ENCODE measurements at regions not wholly inside any gene's neighbourhood (a gene's known extent, or its start where the extent isn't known, plus 50 kb on each side); places are given as distances from the start of the nearest gene placed in this dataset.

GRCh38 chr3:132963786-132964185 lies 74.4 kb upstream of the TMEM108 start:
- Histone ChIP-seq H3K27ac (no peak overlapping the region), H3K9me3 (no peaks in the 10 kb centered on the region), H3K4me3 (no peak overlapping the region), H3K36me3 (no peaks in the 10 kb centered on the region), H3K27me3 (no peaks in the 10 kb centered on the region), H3K4me1 (no peaks in the 10 kb centered on the region)
- intact Hi-C loops (cut with DNase I; ENCODE audit: low total_unique reads) (no loop called here), in situ Hi-C loops (cut with MboI; ENCODE audit: low pct_ligation_motif_present in 1 of 4, low pct_unique_long_range_greater_than_20kb in 1 of 4, low sequenced_read_pairs in 3 of 4) (no loop called here)
- 40% methylated on average over 2 of the region's 2 CpGs; no CpG with 5 or more reads in 1 of the 2 donors for WGBS, 2 donors (ENCODE audit: low coverage in 1 of 2)
- TF ChIP-seq POLR2A (IDR thresholded peaks at IDR 0.05) (no peak), CTCF (IDR thresholded peaks at IDR 0.05) (no peak), EP300 (IDR thresholded peaks at IDR 0.05; ENCODE audit: low read depth) (no peak), POLR2AphosphoS5 (IDR thresholded peaks at IDR 0.05) (no peak)
- DNase-seq = no peak

GRCh38 chr3:132961991-132962390 lies 76.2 kb upstream of the TMEM108 start:
- Histone ChIP-seq H3K36me3 (no peaks in the 10 kb centered on the region), H3K27me3 (no peaks in the 10 kb centered on the region), H3K4me3 (no peak overlapping the region), H3K9me3 (no peaks in the 10 kb centered on the region), H3K4me1 (no peaks in the 10 kb centered on the region), H3K27ac (no peak overlapping the region)
- in situ Hi-C loops (cut with MboI; ENCODE audit: low pct_ligation_motif_present in 1 of 4, low pct_unique_long_range_greater_than_20kb in 1 of 4, low sequenced_read_pairs in 3 of 4) (no loop called here), intact Hi-C loops (cut with DNase I; ENCODE audit: low total_unique reads) (no loop called here)
- DNase-seq = no peak
- TF ChIP-seq CTCF (IDR thresholded peaks at IDR 0.05) (no peak), POLR2A (IDR thresholded peaks at IDR 0.05) (no peak), EP300 (IDR thresholded peaks at IDR 0.05; ENCODE audit: low read depth) (no peak), POLR2AphosphoS5 (IDR thresholded peaks at IDR 0.05) (no peak)
- WGBS, 2 donors (ENCODE audit: low coverage in 1 of 2) = 35 to 43% methylated on average over 1 of the region's 1 CpG

GRCh38 chr3:132953683-132954082 lies 84.5 kb upstream of the TMEM108 start:
- in situ Hi-C loops (cut with MboI; ENCODE audit: low pct_ligation_motif_present in 1 of 4, low pct_unique_long_range_greater_than_20kb in 1 of 4, low sequenced_read_pairs in 3 of 4) = no loop called here
- TF ChIP-seq POLR2AphosphoS5 (IDR thresholded peaks at IDR 0.05) (no peak), POLR2A (IDR thresholded peaks at IDR 0.05) (no peak), CTCF (IDR thresholded peaks at IDR 0.05) (no peak), EP300 (IDR thresholded peaks at IDR 0.05; ENCODE audit: low read depth) (no peak)
- 67 to 86% methylated on average over 1 of the region's 1 CpG for WGBS, 2 donors (ENCODE audit: low coverage in 1 of 2)
- Histone ChIP-seq H3K36me3 (no peaks in the 10 kb centered on the region), H3K4me3 (no peak overlapping the region), H3K4me1 (no peaks in the 10 kb centered on the region), H3K9me3 (no peaks in the 10 kb centered on the region), H3K27me3 (no peaks in the 10 kb centered on the region), H3K27ac (no peak overlapping the region)
- intact Hi-C loops (cut with DNase I; ENCODE audit: low total_unique reads) = no loop called here
- no peak for DNase-seq

GRCh38 chr3:132927896-132928295 lies 110.3 kb upstream of the TMEM108 start:
- H3K4me1 ChIP-seq = no peaks in the 10 kb centered on the region
- H3K27ac ChIP-seq = no peak overlapping the region
- no peak overlapping the region for H3K4me3 ChIP-seq
- in situ Hi-C loops (cut with MboI; ENCODE audit: low pct_ligation_motif_present in 1 of 4, low pct_unique_long_range_greater_than_20kb in 1 of 4, low sequenced_read_pairs in 3 of 4) = no loop called here
- H3K9me3 ChIP-seq = no peaks in the 10 kb centered on the region
- 86 to 92% methylated on average over 1 of the region's 1 CpG for WGBS, 2 donors (ENCODE audit: low coverage in 1 of 2)
- no peaks in the 10 kb centered on the region for H3K27me3 ChIP-seq
- intact Hi-C loops (cut with DNase I; ENCODE audit: low total_unique reads) = no loop called here
- no peaks in the 10 kb centered on the region for H3K36me3 ChIP-seq
- no peak for DNase-seq
- TF ChIP-seq POLR2A (IDR thresholded peaks at IDR 0.05) = no peak
- TF ChIP-seq POLR2AphosphoS5 (IDR thresholded peaks at IDR 0.05) = no peak
- no peak for TF ChIP-seq EP300 (IDR thresholded peaks at IDR 0.05; ENCODE audit: low read depth)
- TF ChIP-seq CTCF (IDR thresholded peaks at IDR 0.05) = no peak

Data from transverse colon (tissue), 4 donors.